Stomach smooth muscle (tissue), 2 donors: ENCODE measurements at regions not wholly inside any gene's neighbourhood (a gene's known extent, or its start where the extent isn't known, plus 50 kb on each side); places are given as distances from the start of the nearest gene placed in this dataset.

Experiments used
- H3K27ac ChIP-seq: one replicate; pipeline ENCODE4 v1.7.0; 2013; ENCODE audit warnings: mild to moderate bottlenecking, low read length, inconsistent platforms
- H3K27me3 ChIP-seq, 2 donors: one replicate each; pipeline ENCODE4 v1.7.0; 2013; ENCODE audit warnings: low read length in 2 of 2; ENCODE audit not compliant: insufficient read depth in 2 of 2, control insufficient read depth in 1 of 2
- H3K36me3 ChIP-seq, 2 donors: one replicate each; pipeline ENCODE4 v1.7.0; 2013; ENCODE audit warnings: low read length in 2 of 2; ENCODE audit not compliant: control insufficient read depth in 2 of 2, insufficient read depth in 2 of 2
- H3K4me1 ChIP-seq: one replicate; pipeline ENCODE4 v1.7.0; 2013; ENCODE audit warnings: low read length; ENCODE audit not compliant: control insufficient read depth, insufficient read depth
- H3K4me3 ChIP-seq, 2 donors: one replicate each; pipeline ENCODE4 v1.7.0; 2013; ENCODE audit warnings: low read length in 2 of 2
- H3K9ac ChIP-seq, 2 donors: one replicate each; pipeline ENCODE4 v1.7.0; 2013; ENCODE audit warnings: low read length in 2 of 2, mild to moderate bottlenecking in 1 of 2
- H3K9me3 ChIP-seq, 2 donors: one replicate each; pipeline ENCODE4 v1.7.0; 2013; ENCODE audit warnings: low read length in 2 of 2; ENCODE audit not compliant: control insufficient read depth in 2 of 2
- donor health status: healthy.
- donor health status: Pancreatic carcinoma.

GRCh38 chr13:70385852-70386251, 277.6 kb upstream of the KLHL1 start:
- Histone ChIP-seq H3K27ac (no peak overlapping the region), H3K9me3 (no peaks in the 10 kb centered on the region), H3K27me3 (no peaks in the 10 kb centered on the region), H3K4me3 (no peak overlapping the region), H3K4me1 (no peaks in the 10 kb centered on the region), H3K36me3 (no peaks in the 10 kb centered on the region), H3K9ac (no peak overlapping the region)

- no peak overlapping the region for H3K27ac ChIP-seq
- H3K4me3 ChIP-seq, result no peak overlapping the region
- no peak overlapping the region for H3K9ac ChIP-seq
- H3K4me1 ChIP-seq, result no peaks in the 10 kb centered on the region
- no peaks in the 10 kb centered on the region for H3K36me3 ChIP-seq
- H3K27me3 ChIP-seq, result no peaks in the 10 kb centered on the region
- H3K9me3 ChIP-seq, result no peaks in the 10 kb centered on the region
These were observed 275.9 kb upstream of the KLHL1 start for GRCh38 chr13:70384156-70384555.

- no peak overlapping the region for H3K9ac ChIP-seq
- no peak overlapping the region for H3K4me3 ChIP-seq
These were observed 272.6 kb upstream of the KLHL1 start for GRCh38 chr13:70380809-70381208.

GRCh38 chr13:70375718-70376117, 267.5 kb upstream of the KLHL1 start:
- Histone ChIP-seq H3K36me3 (no peaks in the 10 kb centered on the region), H3K9me3 (no peaks in the 10 kb centered on the region), H3K27ac (no peak overlapping the region), H3K27me3 (no peaks in the 10 kb centered on the region), H3K4me3 (no peak overlapping the region), H3K4me1 (no peaks in the 10 kb centered on the region), H3K9ac (no peak overlapping the region)

More at GRCh38 chr13:70380809-70381208, 272.6 kb upstream of the KLHL1 start:
- no peaks in the 10 kb centered on the region for H3K9me3 ChIP-seq
- no peaks in the 10 kb centered on the region for H3K4me1 ChIP-seq
- no peaks in the 10 kb centered on the region for H3K36me3 ChIP-seq
- no peak overlapping the region for H3K27ac ChIP-seq
- no peaks in the 10 kb centered on the region for H3K27me3 ChIP-seq

GRCh38 chr13:70370924-70371323, 262.7 kb upstream of the KLHL1 start:
- no peaks in the 10 kb centered on the region for H3K27me3 ChIP-seq
- no peaks in the 10 kb centered on the region for H3K9me3 ChIP-seq
- H3K9ac ChIP-seq, result no peak overlapping the region
- no peaks in the 10 kb centered on the region for H3K4me1 ChIP-seq
- H3K36me3 ChIP-seq, result no peaks in the 10 kb centered on the region
- no peak overlapping the region for H3K27ac ChIP-seq
- H3K4me3 ChIP-seq, result no peak overlapping the region

GRCh38 chr13:70366720-70367119, 258.5 kb upstream of the KLHL1 start:
- H3K9me3 ChIP-seq, result no peaks in the 10 kb centered on the region
- no peak overlapping the region for H3K9ac ChIP-seq

GRCh38 chr13:70363991-70364390, 255.7 kb upstream of the KLHL1 start:
- H3K27me3 ChIP-seq, result no peaks in the 10 kb centered on the region
- H3K4me3 ChIP-seq, result no peak overlapping the region
- no peaks in the 10 kb centered on the region for H3K4me1 ChIP-seq
- no peak overlapping the region for H3K27ac ChIP-seq
- H3K36me3 ChIP-seq, result no peaks in the 10 kb centered on the region
- no peak overlapping the region for H3K9ac ChIP-seq
- no peaks in the 10 kb centered on the region for H3K9me3 ChIP-seq

More at GRCh38 chr13:70366720-70367119, 258.5 kb upstream of the KLHL1 start:
- H3K4me3 ChIP-seq, result no peak overlapping the region
- no peaks in the 10 kb centered on the region for H3K36me3 ChIP-seq
- H3K4me1 ChIP-seq, result no peaks in the 10 kb centered on the region
- H3K27me3 ChIP-seq, result no peaks in the 10 kb centered on the region
- no peak overlapping the region for H3K27ac ChIP-seq

GRCh38 chr13:70362820-70363570, 254.7 kb upstream of the KLHL1 start:
- Histone ChIP-seq H3K27me3 (no peaks in the 10 kb centered on the region), H3K4me1 (no peaks in the 10 kb centered on the region), H3K27ac (no peak overlapping the region), H3K4me3 (no peak overlapping the region), H3K9me3 (no peaks in the 10 kb centered on the region), H3K36me3 (no peaks in the 10 kb centered on the region), H3K9ac (no peak overlapping the region)

- no peak overlapping the region for H3K4me3 ChIP-seq
- no peaks in the 10 kb centered on the region for H3K27me3 ChIP-seq
- H3K4me1 ChIP-seq, result no peaks in the 10 kb centered on the region
- H3K36me3 ChIP-seq, result no peaks in the 10 kb centered on the region
- no peak overlapping the region for H3K9ac ChIP-seq
- no peaks in the 10 kb centered on the region for H3K9me3 ChIP-seq
- no peak overlapping the region for H3K27ac ChIP-seq
These were observed 248.8 kb upstream of the KLHL1 start for GRCh38 chr13:70357031-70357430.

GRCh38 chr13:70353096-70353495, 244.8 kb upstream of the KLHL1 start:
- H3K9me3 ChIP-seq, result no peaks in the 10 kb centered on the region
- no peak overlapping the region for H3K27ac ChIP-seq
- H3K27me3 ChIP-seq, result no peaks in the 10 kb centered on the region
- no peak overlapping the region for H3K4me3 ChIP-seq
- no peaks in the 10 kb centered on the region for H3K36me3 ChIP-seq
- H3K4me1 ChIP-seq, result no peaks in the 10 kb centered on the region
- no peak overlapping the region for H3K9ac ChIP-seq

- H3K4me3 ChIP-seq, result no peak overlapping the region
- H3K4me1 ChIP-seq, result no peaks in the 10 kb centered on the region
- H3K9ac ChIP-seq, result no peak overlapping the region
- H3K36me3 ChIP-seq, result no peaks in the 10 kb centered on the region
- H3K27ac ChIP-seq, result no peak overlapping the region
- no peaks in the 10 kb centered on the region for H3K9me3 ChIP-seq
- H3K27me3 ChIP-seq, result no peaks in the 10 kb centered on the region
These were observed 239.8 kb upstream of the KLHL1 start for GRCh38 chr13:70347947-70348620.
